Stimulated activated CD8-positive, alpha-beta memory T cell treated with anti-CD3 and anti-CD28 coated beads, Interleukin-2, amount 100 ng/mL, for 1 hour (primary cell): ENCODE measurements at regions not wholly inside any gene's neighbourhood (a gene's known extent, or its start where the extent isn't known, plus 50 kb on each side); places are given as distances from the start of the nearest gene placed in this dataset.
"Not testable (repeated sequence)": the region's sequence is repeated elsewhere in the genome, so short reads cannot be mapped to it uniquely, and the experiment has no call there.

Experiments
- DNase-seq, 2 donors: peaks; one replicate each; pipeline ENCODE4 v3.0.0-alpha.2; 2020; ENCODE audit warnings: low read depth in 2 of 2

DNA sequence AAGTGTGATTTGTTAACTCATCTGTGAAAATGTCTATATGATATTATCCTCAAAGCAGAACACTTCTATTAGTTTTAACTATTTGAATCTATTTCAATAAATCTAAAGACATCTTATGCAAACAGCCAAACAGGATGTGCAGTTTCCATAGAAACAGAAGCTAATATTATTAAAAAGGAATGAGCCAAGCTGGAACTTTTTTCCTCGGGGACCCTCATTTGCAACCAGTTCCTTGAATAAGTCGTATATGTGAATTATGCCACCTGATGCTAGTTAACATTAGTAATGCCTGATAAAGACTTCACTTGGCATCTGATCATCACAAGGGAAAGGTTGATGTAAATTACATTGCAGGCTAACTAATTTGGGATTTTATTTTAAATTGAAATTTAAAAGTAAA, 216.9 kb upstream of the SMLR1 start:
- no peak for DNase-seq

DNA sequence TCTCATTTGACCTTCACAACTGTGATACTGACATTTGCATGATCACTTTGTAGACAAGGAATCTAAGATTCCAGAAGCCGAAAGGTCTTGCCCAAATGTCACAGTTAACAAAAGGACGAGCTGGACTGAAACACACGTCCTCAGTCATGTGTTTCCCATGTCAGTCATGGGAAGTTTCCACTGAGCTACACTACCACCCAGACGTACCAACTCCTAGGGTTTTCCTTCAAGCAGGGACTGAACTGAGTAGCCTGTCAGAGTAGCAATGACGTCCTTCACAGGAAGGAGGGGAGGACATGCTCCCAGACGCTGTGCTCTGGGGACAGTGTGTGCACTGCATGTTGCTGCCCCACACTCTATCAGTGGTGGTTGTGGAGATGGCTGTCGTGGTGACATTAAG, 215.8 kb upstream of the SMLR1 start:
- no peak for DNase-seq

DNA sequence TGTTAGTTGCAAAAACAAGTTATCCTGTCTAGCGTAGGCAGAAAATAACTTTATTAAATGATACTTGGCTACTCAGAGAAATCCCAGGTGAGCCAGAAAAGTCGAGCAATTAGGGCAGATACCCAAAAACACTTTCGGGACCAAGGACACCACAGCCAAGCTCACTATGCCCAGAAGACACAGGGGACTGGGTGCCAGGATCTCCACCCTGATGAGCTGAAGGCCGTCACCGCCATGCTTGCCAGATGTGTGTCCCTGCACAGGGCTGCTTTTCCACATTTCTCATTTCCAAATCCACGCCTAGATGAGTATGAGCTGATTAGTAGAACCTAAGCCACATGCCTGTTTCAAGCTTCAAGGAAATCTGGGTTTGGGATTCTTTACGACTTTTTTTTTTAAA, 214.0 kb upstream of the SMLR1 start:
- no peak for DNase-seq

DNA sequence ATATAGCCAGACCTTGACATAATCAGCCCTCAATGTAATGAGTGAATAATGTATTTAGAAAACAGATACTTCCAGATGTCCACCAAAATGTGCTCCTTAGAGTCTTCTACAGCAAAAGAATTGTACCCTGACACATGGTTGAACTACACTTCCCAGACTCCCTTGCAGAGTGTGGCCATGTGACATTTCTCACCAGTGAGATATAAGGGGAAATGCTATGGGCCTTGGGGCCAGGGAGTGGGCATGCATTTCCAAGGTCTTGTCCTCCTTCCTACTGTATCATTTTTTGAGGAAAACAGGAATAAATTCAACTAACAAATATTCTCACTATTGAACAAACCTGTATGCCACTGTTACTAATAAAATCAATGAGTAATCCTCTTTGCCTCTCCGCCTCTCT, 211.4 kb upstream of the SMLR1 start:
- no peak for DNase-seq

DNA sequence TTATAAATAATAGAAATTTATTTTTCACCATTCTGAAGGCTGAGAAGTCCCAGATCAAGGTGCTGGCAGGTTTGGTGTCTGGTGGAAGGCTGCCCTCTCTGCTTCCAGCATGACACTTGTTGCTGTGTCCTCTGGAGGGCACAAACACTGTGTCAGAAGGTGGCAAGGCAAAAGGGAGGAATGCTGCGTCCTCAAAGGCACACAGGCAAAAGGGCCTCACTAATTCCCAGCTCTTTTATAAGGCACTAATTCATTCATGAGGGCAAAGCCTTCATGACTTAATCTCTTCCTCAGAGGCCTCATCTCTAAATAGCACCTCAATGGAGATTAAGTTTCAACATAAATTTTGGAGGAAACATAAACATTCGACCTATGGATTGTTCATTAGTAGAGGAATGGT, 209.5 kb upstream of the SMLR1 start:
- DNase-seq = no peak

DNA sequence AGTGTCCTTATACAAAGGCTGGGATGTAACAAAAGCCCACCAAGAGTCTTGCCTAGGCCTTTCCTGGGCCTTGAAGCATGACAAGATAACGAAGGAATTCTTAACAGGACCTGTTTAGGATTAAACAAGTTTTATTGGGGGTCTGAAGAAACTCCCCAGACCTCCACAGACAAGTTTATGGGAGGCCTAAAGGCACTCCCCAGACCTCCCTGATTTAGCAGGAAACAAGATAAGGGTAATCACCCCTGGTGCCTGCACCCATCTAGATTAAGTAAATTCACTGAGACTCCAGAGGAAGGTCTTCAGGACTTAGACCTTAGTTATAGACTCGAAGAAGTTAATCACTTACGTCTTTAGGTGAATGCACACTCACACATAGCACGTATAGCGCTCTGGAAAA, 208.4 kb upstream of the SMLR1 start:
- DNase-seq = not testable (repeated sequence)

DNA sequence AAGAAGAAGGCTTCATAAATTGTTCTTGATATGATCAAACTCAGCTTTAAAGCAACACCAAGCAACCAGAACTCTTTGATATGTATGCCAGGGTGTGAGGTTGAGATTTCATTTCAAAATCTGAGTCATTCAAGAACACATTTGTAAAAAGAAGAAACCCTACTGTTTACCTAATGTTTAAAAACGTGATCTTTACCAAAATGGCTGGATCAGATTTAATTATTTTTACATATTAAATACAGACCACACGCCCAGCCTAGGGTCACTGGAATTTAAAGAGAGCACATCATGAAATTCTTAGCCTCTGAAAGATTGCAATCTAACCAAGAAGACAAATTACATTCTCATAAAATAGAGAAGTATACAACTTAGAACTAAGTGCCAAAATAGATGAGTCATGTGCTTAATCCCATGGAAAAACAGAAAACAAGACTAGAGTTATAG, 206.8 kb upstream of the SMLR1 start:
- no peak for DNase-seq

DNA sequence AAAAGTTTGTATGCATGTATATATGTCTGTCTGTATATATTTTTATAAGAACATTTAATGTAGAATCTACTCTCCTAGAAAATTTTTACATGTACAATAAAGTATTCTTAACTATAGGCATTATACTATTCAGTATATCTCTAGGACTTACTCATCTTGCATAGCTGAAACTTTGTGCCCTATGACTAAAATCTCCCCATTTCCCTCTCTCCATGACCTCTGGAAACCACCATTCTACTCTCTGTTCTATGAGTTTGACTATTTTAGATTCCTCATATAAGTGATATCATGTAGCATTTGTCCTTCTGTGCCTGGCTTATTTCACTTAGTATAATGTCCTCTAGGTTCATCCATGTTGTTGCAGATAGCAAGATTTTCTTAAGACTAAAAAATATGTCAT, 205.1 kb upstream of the SMLR1 start:
- no peak for DNase-seq

DNA sequence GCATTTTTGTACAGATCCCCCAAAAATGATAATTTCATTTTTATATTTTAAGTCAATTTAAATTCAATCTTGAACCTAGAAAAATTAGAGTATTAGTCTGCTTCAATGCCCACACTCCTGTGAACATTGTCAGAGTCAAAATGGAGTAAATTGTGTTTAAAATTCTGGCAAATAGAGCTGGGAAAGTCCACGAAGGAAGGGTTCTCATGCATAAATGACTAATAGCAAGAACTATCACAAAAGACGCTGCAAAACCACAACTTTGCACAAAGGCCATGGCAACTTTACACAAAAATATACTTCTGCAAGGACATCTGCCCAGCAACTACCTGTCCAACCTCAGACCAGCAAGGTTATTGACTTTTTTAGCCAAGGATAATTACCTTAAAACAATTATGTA, 203.2 kb upstream of the SMLR1 start:
- DNase-seq = no peak

DNA sequence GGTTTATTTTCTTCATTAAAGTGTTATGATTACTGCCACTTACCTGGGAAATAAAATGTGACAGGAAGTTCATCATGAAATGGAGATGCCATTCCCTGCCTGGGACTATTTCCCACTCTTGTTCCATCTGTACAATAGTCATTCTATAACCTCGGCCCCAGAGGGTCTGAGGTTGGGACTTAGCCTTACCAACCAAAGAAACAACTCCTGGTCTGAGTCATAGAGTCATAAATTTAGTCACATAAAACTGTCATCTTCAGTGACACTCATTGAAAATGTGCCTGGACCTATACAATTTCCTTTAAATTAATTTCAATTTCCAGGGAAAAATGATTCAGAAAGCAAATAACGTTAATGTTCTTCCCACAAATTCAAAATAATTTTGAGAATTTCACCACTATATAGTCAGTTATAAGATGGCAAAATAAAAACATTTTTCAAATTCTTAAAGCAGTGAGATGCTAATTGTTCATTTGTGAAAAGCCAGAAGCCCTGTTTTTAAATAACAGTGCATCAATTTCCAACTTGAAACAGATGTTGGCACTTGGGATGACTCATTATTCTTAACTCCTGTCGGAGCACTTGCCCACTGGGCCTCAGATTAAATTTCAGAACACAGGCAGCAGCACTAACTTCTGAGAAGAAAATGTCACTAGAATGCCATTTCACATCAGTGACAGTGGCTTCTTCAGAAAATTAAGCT, 201.2 kb upstream of the SMLR1 start:
- DNase-seq = no peak

DNA sequence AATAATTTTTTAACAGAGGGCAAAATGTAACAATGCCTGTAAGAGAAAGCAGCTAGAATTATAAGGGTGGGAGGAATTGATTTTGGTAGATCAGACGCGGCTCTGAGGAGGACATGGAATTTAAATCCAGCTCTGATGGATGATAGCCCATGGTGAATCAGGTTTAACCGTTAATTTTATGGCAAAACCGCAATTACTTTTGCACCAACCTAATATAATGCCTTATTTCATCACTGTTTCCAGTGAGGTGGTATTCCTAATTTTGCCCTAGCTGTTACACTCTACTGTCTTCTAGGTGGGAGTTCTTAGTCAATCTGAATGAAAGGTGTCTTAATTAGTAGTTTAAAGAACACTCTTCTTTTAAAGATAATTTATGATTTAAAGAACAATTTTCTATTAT, 198.3 kb upstream of the SMLR1 start:
- DNase-seq = no peak

DNA sequence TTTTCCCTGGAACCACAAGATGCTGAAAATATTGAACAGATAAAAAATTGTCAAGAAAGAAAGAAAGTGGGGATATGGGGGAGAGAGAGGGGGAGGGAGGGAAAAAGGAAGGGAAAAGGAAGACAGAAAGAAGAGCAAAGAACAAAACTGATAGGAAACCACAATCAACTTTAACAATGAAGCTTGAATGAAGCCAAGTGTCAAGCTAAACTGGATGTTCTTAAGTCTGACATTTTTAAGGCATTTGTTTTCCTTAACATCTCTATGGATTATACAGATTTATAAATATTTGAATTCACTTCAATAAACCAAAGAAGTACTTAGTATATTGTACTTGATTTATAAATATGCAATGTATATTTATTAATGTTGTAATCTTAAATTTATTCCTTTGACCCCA, 197.6 kb upstream of the SMLR1 start:
- no peak for DNase-seq

DNA sequence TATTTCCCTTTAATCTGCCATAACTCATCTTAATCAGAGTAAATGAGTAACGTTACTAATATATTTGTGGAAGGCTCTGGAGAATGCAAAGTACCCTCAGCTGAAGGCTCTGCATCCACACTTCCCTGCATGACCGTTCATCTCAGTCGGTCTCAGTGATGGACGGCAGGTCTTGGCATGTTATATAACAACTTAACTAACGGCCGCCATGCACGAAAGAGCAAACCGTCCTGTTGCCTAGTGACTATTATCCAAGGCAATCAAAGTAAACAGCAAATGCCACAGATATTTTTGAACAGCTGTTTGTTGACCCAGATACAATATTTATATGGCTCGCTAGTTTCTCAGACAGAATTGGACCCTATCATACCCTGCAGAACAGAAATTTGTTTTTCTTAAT, 194.9 kb upstream of the SMLR1 start:
- no peak for DNase-seq

DNA sequence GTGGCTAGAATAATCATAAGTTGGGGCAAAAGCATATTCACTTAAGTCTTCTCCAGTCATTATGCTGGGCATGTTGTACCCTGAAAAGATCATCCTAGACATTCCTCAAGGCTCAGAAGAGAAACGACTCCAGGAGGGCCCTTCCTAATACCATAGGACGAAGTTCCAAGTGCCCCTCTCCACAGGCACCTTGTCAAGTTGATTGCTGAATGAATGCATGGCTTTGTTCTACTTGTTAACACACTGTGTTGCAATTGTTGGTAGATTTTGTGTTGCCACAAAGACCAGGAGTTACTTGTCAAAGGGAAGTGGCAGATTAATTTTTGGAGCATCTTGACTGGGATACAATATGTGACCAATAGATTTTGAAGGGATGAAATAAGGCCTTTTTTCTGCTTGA, 194.3 kb upstream of the SMLR1 start:
- DNase-seq = no peak

DNA sequence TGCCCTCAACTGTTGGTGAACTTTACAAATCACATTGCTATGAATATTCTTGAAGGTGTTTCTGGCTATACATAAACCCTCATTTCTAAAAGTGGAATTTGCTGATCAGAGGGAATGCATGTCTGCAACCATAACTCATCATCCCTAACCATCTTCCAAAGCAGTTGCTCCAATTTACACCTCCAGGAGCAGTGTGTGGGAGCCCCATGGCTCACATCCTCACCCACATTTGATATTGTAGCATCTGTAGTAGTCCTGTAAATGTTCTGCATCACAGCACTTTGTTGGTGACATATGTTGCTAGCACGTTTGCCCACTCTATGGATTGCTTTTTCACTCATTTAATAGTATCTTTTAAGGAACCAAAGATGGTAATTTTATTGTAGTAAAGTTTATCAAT, 183.8 kb upstream of the SMLR1 start:
- no peak for DNase-seq

DNA sequence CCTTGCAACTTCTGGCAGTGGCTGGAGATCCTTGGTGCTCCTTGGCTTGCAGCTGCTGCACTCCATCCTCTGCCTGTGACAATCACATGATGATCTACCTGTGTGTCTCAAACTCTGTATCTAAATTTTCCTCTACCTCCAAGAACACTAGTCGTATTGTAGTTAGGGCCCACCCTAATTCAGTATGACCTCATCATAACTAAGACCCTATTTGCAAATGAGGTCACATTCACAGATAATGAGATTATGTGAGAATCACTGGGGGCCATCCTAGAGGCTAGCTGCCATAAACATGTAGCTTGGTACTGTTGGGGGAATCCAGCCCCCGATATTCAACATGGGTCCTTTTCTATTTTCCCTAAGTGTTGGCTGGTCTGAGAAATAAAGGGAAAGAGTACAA, 183.0 kb upstream of the SMLR1 start:
- no peak for DNase-seq

DNA sequence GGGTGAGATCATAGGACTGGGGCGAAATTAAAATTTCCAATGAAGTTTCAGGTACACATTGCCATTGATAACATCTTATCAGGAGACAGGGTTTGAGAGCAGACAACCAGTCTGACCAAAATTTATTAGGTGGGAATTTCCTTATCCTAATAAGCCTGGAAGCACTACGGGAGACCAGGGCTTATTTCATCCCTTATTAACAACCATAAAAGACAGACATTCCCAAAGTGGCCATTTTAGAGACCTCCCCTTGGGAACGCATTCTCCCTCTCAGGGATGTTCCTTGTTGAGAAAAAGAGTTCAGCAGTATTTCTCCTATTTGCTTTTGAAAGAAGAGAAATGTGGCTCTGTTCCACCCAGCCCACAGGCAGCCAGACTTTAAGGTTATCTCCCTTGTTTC, 182.4 kb upstream of the SMLR1 start:
- not testable (repeated sequence) for DNase-seq

DNA sequence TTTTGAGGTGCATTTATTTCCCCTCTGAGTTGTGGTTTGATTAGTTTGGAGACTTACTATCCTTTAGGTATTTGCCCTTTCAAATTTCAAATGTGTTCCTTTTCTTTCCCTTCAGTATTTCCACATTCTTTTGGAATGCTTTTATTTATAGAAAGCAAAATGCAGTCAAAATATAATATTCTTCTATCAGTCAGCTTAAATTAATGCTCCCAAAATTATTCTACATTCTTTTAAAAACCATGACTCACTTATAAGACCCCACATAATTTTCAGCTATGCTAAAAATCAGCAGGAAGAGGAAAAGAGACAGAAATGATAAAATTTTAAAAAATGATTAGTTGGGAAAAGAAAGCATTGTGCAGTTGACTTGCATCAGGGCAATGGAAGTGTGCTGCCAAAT, 180.0 kb upstream of the SMLR1 start:
- DNase-seq = no peak

DNA sequence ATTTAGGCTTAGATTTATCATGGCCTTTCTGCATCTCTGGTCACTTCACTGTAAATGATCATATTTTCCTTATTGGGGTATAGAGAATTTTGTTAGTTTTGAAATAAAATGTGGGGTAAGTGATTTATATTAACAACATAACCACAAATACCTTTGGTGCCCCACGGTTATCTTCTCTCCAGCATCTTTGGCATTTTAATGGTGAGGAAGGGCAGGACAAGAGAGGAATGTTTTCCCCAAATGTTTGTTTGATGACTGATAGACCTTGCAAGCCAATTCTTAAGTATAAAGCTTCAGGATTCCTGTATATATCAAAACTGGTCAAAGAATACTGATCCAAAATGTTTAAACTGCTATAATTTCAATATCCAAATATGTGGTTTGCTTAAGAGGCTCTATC, 171.6 kb upstream of the SMLR1 start:
- no peak for DNase-seq

DNA sequence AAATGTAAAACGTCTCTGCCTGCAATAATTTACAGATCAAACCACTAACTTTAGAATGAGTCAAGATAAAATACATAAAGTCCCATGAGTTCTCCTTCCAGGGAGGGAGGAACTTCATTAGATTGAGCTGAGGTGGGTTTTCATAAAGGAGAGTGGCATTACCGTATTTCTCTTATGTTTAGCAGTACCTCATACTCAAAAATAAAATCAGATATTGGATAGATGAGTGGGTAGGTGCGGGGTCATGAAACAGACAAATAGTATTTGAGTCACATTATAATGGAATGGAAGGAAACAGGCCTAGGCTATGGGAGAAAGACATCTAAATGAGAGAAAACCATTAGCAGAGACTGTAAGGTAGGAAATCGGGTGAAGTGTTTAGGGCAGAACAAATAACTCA, 166.1 kb upstream of the SMLR1 start:
- no peak for DNase-seq

DNA sequence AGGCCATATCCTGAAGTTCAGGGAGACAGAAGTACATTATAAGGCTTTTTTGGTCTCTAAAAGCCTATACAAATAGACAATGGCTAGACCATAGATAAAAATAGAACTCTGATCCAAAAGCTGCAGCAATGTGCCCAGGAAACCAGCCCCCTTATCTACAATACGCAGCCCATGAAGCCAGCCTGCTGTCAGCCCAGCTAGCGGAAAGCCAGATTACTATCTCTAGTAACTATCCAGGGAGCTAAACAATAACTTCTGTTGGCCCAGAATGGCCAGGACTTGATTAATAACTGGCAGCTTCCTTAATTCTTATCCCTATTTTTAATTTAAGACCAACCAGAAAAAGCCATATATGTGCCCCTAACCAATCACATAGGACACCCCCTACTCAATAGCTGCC, 160.4 kb upstream of the SMLR1 start:
- no peak for DNase-seq

DNA sequence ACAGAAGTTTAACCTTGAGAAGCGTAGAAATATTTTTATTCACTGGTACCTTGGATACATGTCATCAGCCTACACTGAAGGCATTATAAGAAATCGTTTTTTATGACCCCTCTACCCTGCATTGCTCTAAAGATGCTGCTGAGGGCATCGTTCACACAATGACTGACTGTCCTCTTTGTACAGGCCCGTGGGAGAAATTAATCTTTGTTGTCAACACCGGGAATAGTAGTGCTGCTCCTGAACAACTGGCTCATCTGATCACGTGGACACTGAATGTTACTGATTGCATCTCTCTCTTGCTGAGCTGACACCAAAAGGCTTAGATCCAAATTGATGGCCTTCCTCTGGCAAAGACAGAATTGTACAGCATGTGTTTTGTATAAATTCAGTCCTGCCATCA, 157.1 kb upstream of the SMLR1 start:
- no peak for DNase-seq

DNA sequence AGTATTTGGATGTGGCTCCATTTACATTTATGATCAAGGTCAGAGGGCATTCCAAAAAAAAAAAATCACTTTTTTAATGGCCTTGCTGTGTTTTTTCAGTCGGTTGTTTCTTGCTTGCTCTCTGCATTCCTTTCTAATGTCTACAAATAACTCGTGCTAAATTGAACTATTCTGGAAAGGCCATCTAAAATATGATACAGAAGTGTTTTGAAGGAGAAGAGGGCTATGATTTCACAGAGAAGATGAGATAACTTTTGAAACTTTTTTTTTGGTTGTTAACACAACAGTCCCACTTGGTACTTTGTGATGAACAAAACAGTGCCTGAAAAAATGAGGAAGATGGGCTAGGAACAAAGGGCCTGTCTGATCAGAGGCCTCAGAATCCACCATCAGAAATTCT, 156.1 kb upstream of the SMLR1 start:
- no peak for DNase-seq

DNA sequence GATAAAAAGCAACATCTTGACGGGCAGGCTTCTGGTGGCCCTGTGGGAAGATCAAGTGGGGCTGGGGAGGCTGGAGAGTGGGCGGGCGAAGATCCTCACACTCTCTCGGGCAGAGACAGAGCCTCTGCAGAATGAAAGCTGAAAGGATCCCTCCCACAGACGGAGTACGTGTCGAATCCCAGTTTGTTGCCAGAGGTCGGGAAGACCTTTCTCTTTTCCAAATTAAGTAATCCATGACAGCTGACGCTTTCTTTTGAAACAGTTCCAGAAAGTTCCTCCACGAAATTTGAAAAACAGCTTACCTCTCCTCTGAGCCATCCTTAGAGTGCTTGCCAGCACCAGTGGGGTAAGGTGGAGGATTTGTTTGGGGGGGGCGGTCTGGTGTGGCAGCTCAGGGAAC, 155.6 kb upstream of the SMLR1 start:
- no peak for DNase-seq

DNA sequence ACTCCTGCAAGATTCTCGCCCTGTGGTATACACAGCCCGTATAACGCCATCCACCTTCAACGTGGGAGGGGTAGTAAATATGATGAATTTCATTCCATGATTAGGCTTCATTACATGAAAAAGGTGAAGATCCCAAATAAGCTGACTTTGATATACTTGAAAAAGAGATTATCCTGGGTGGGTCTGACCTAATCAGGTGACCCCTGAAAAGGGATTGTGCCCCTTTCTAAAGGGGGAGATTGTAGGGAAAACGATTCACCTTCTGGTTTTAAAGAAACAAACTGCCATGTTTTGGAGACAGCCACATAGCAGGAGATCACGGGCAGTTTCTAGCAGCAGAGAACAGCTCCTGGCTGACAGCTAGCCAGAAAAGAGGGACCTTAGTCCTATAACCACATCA, 155.1 kb upstream of the SMLR1 start:
- no peak for DNase-seq
